ENCODE measurements at regions not wholly inside any gene's neighbourhood (a gene's known extent, or its start where the extent isn't known, plus 50 kb on each side); places are given as distances from the start of the nearest gene placed in this dataset.

- no peak for TF ChIP-seq CHD7 (IDR thresholded peaks at IDR 0.05; ENCODE audit: insufficient replicate concordance, low read length)
- TF ChIP-seq, protein P1, sequence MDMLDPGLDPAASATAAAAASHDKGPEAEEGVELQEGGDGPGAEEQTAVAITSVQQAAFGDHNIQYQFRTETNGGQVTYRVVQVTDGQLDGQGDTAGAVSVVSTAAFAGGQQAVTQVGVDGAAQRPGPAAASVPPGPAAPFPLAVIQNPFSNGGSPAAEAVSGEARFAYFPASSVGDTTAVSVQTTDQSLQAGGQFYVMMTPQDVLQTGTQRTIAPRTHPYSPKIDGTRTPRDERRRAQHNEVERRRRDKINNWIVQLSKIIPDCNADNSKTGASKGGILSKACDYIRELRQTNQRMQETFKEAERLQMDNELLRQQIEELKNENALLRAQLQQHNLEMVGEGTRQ (IDR thresholded peaks at IDR 0.05; ENCODE audit: low read length): no peak
- no peak for TF ChIP-seq NRF1 (IDR thresholded peaks at IDR 0.05; ENCODE audit: low read depth, low read length)
- TF ChIP-seq RNF2 (IDR thresholded peaks at IDR 0.05; ENCODE audit: borderline replicate concordance, low read depth, low read length, missing control alignments, poor library complexity, severe bottlenecking): no peak
- no peak for TF ChIP-seq TAF7 (optimal IDR thresholded peaks at IDR 0.05; ENCODE audit: borderline replicate concordance, low read depth, low read length)
- TF ChIP-seq NANOG (IDR thresholded peaks at IDR 0.05; ENCODE audit: insufficient read depth, low read depth, low read length, poor library complexity, severe bottlenecking): no peak
- TF ChIP-seq, protein P2, sequence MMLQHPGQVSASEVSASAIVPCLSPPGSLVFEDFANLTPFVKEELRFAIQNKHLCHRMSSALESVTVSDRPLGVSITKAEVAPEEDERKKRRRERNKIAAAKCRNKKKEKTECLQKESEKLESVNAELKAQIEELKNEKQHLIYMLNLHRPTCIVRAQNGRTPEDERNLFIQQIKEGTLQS (IDR thresholded peaks at IDR 0.05; ENCODE audit: insufficient read depth, low read depth, low read length): no peak
Observed at GRCh38 chr1:172720339-172720738, 61.4 kb downstream of the FASLG start (continued).

All from H1 (cell line).